Erythroblast (primary cell): ENCODE measurements at regions not wholly inside any gene's neighbourhood (a gene's known extent, or its start where the extent isn't known, plus 50 kb on each side); places are given as distances from the start of the nearest gene placed in this dataset.
"Not testable (repeated sequence)": the region's sequence is repeated elsewhere in the genome, so short reads cannot be mapped to it uniquely, and the experiment has no call there.

Experiments used
- DNase-seq, 2 experiments: peaks; one replicate each; lab custom pipeline; 2025; lab: John Stamatoyannopoulos, UW
- GATA1 ChIP-seq: IDR thresholded peaks from 2 replicates; pipeline ENCODE4 v1.6.1; 2011; ENCODE audit warnings: low read depth, mild to moderate bottlenecking, control low read depth, low read length, moderate library complexity
- POLR2A ChIP-seq: IDR thresholded peaks from 2 replicates; pipeline ENCODE4 v1.6.1; 2011; ENCODE audit warnings: mild to moderate bottlenecking, low read length

- no peak for DNase-seq
- no peak for TF ChIP-seq GATA1
Observed at GRCh38 chr6:71083308-71083820, 126.5 kb upstream of the B3GAT2 start.

DNA sequence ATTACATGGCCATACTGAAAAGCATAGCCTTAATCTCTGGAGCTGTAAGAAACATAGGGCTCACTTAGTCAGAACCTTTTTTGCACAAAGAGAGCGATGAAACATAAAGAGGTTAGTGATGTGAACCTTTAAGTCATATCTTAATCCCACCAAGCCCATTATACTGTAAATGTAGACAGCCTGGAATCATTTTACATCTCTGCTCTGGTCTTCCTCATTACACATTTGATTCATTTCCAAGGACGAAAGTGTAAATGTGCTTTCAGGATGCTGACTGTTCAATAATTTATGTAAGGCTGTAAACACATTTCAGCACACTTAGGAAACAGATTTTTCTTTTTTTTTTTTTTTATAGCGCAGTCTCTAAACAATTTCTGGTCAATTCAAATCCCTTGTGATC lies 131.3 kb upstream of the B3GAT2 start:
- TF ChIP-seq GATA1 (no peak), POLR2A (no peak)
- no peak for DNase-seq

GRCh38 chr6:71090217-71090616 lies 133.4 kb upstream of the B3GAT2 start:
- TF ChIP-seq POLR2A (no peak), GATA1 (no peak)
- DNase-seq: no peak

DNA sequence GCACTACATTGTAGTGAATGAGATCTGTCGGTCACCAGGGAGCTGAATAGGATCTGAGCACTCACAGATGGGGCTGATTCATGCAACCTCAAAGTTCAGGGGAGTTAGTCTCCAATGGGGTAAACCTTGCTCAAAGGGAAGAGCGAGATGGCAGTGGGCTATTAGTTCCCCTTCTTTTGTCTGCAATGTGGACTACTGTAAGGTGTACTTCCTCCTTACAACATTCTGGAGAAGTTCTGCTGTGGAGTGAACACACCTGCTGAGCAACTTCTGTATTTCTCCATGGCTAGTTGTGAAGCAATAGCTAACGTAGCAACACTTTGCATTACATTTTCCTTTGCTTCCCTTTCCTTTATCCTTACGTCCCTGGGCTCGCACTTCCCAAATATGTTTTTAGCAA lies 134.3 kb upstream of the B3GAT2 start:
- no peak for TF ChIP-seq POLR2A
- TF ChIP-seq GATA1: no peak
- no peak for DNase-seq

GRCh38 chr6:71091956-71092355 lies 135.1 kb upstream of the B3GAT2 start:
- TF ChIP-seq GATA1 (no peak), POLR2A (no peak)
- no peak for DNase-seq

- DNase-seq: not testable (repeated sequence)
Observed at GRCh38 chr6:71097264-71097663, 140.4 kb upstream of the B3GAT2 start.

- no peak for DNase-seq
- TF ChIP-seq GATA1: no peak
- TF ChIP-seq POLR2A: no peak
Observed at GRCh38 chr6:71099649-71100048, 142.8 kb upstream of the B3GAT2 start.

DNA sequence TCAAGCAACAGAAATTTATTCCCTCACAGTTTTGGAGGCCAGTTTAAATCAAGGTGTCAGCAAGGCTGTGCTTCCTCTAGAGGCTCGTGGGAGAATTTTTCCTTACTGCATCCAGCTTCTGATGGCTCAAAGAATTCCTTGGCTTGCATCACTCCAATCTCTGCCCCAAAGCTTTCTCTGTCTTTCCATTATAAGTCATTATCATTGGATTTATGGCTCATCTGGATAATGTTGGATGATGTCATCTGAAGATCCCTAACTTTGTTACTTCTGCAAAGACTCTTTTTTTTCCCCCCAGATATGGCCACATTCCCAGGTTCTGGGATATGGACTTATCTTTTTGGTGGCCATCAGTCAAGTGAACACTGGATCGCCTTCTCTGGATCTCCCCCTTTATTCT lies 146.3 kb upstream of the B3GAT2 start:
- no peak for DNase-seq
- no peak for TF ChIP-seq POLR2A
- TF ChIP-seq GATA1: no peak

DNA sequence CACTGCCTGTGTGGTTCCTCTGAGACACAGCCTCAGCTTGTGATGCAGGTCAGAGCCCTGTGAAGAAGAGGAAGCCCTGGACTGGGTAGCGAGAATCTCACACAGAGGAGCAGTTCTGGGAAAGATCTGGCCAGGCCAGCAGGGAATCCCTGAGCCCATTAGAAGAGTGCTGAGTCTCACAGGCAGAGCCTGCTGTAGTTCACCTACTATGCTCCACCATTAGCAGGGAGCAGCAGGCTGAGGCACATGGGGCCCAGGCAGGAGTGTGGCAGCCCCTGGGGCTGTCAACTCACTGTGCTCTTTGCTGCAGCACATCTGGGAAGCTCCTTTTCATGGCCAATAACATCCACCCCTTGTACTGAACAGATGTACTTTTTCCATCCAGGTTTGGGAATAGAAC lies 146.8 kb upstream of the B3GAT2 start:
- no peak for DNase-seq
- TF ChIP-seq GATA1 (no peak), POLR2A (no peak)

GRCh38 chr6:71106276-71106675 lies 149.4 kb upstream of the B3GAT2 start:
- DNase-seq: no peak
- TF ChIP-seq POLR2A: no peak
- TF ChIP-seq GATA1: no peak

- no peak for DNase-seq
- no peak for TF ChIP-seq GATA1
- no peak for TF ChIP-seq POLR2A
Observed at GRCh38 chr6:71107911-71108420, 151.1 kb upstream of the B3GAT2 start.

DNA sequence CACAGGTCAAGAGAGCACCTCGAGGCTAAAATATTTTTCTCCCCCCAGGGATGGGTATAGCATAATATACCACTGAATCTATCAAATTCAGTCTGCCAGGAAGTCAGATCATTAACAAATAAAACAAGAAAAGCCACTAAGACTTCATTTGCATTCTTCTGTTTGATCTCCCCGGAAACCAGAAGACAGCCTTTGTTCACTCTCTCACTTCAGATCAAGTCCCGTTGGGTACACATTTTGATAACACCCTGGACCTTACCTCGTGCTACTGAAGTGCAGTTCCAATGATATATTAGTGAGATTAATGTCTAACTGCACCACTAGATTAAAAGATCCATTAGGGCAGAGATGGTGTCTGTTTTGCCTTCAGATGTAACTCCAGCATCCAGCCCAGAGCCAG lies 157.7 kb upstream of the B3GAT2 start:
- TF ChIP-seq GATA1: no peak
- TF ChIP-seq POLR2A: no peak
- DNase-seq: no peak

DNA sequence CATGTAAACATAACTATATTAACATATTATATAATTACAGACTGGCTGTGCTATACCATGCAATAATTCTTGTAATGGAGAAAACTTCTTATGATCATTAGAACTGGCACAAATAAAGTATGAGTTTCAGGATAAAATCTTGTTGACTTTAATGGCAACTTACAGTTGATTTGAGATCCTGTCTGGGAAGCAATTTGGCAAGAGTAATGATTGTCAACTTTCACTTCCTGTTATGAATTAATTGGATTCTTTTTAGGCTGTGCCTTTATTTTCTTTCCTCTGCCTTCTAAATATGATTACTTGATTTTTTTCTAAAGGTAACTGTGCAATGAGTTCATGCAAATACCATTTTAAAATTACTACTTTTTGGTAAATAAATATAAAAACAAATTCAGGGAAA lies 158.1 kb upstream of the B3GAT2 start:
- TF ChIP-seq GATA1 (no peak), POLR2A (no peak)
- no peak for DNase-seq

DNA sequence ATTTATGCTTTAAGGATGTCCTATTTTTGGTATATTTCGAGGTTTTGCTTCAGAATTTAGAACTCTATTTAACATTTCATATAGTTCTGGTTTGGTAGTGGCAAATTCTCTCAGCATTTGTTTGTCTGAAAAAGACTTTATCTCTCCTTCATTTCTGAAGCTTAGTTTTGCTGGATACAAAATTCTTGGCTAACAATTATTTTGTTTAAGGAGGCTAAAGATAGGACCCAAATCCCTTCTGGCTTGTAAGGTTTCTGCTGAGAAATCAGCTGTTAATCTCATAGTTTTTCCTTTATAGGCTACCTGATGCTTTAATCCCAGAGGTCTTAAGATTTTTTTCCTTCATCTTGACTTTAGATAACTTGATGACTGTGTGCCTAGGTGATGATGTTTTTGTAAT lies 162.7 kb upstream of the B3GAT2 start:
- DNase-seq: no peak
- no peak for TF ChIP-seq GATA1
- TF ChIP-seq POLR2A: no peak

- no peak for DNase-seq
- TF ChIP-seq POLR2A (no peak), GATA1 (no peak)
Observed at GRCh38 chr6:71123051-71123450, 165.6 kb upstream of the OGFRL1 start.
